Type B pancreatic cell (in vitro differentiated cells): ENCODE measurements at regions not wholly inside any gene's neighbourhood (a gene's known extent, or its start where the extent isn't known, plus 50 kb on each side); places are given as distances from the start of the nearest gene placed in this dataset.

Experiments used
- DNase-seq: peaks from one replicate; pipeline ENCODE4 v3.0.0; 2021; ENCODE audit warnings: mixed read lengths; ENCODE audit not compliant: unreplicated experiment; ENCODE audit errors: extremely low spot score
- H3K27ac Mint-ChIP-seq: 2 replicates; pipeline ENCODE4 v1.8.0; 2021; ENCODE audit warnings: mild to moderate bottlenecking, mixed read lengths
- H3K27me3 Mint-ChIP-seq: 2 replicates; pipeline ENCODE4 v1.8.0; 2021; ENCODE audit warnings: mixed read lengths
- H3K36me3 Mint-ChIP-seq: 2 replicates; pipeline ENCODE4 v1.8.0; 2021; ENCODE audit warnings: mixed read lengths
- H3K4me1 Mint-ChIP-seq: one replicate; pipeline ENCODE4 v1.8.0; 2021; ENCODE audit warnings: mixed read lengths; ENCODE audit not compliant: unreplicated experiment
- H3K4me3 Mint-ChIP-seq: 2 replicates; pipeline ENCODE4 v1.8.0; 2021; ENCODE audit warnings: mild to moderate bottlenecking, mixed read lengths
- H3K9me3 Mint-ChIP-seq: 2 replicates; pipeline ENCODE4 v1.8.0; 2021; ENCODE audit warnings: mixed read lengths
- CTCF ChIP-seq: fragments of 200-600 bp; sonication (generic); conservative IDR thresholded peaks from 2 replicates; pipeline ENCODE4 v1.5.0; 2021; ENCODE audit warnings: antibody characterized with exemption, mild to moderate bottlenecking

GRCh38 chr21:38139380-38140168, 117.2 kb upstream of the KCNJ15 start:
- no peak for TF ChIP-seq CTCF
- peaks cover 9% of the 10 kb centered on the region for H3K4me1 Mint-ChIP-seq
- H3K27me3 Mint-ChIP-seq: peaks cover 7% of the 10 kb centered on the region
- H3K9me3 Mint-ChIP-seq: no peaks in the 10 kb centered on the region
- H3K36me3 Mint-ChIP-seq: no peaks in the 10 kb centered on the region
- H3K4me3 Mint-ChIP-seq: no peak overlapping the region
- no peak overlapping the region for H3K27ac Mint-ChIP-seq
- DNase-seq: no peak

- peaks cover 7% of the 10 kb centered on the region for H3K27me3 Mint-ChIP-seq
- H3K27ac Mint-ChIP-seq: no peak overlapping the region
- H3K36me3 Mint-ChIP-seq: no peaks in the 10 kb centered on the region
- TF ChIP-seq CTCF: no peak
- DNase-seq: no peak
- peaks cover 9% of the 10 kb centered on the region for H3K4me1 Mint-ChIP-seq
- peaks cover 3% of the 10 kb centered on the region for H3K9me3 Mint-ChIP-seq
- H3K4me3 Mint-ChIP-seq: no peak overlapping the region
These were observed 116.4 kb upstream of the KCNJ15 start for GRCh38 chr21:38140207-38140903.

- no peak for TF ChIP-seq CTCF
- Mint-ChIP-seq H3K9me3 (peaks cover 7% of the 10 kb centered on the region), H3K36me3 (no peaks in the 10 kb centered on the region)
These were observed 114.6 kb upstream of the KCNJ15 start for GRCh38 chr21:38142224-38142623.

GRCh38 chr21:38144193-38144592, 112.6 kb upstream of the KCNJ15 start:
- TF ChIP-seq CTCF: no peak
- peaks cover 7% of the 10 kb centered on the region for H3K27me3 Mint-ChIP-seq
- H3K27ac Mint-ChIP-seq: no peak overlapping the region

More at GRCh38 chr21:38142224-38142623, 114.6 kb upstream of the KCNJ15 start:
- H3K27ac Mint-ChIP-seq: no peak overlapping the region
- no peak for DNase-seq
- H3K4me3 Mint-ChIP-seq: no peak overlapping the region
- H3K4me1 Mint-ChIP-seq: peaks cover 9% of the 10 kb centered on the region
- H3K27me3 Mint-ChIP-seq: peaks cover 7% of the 10 kb centered on the region

GRCh38 chr21:38145104-38145503, 111.7 kb upstream of the KCNJ15 start:
- Mint-ChIP-seq H3K9me3 (peaks cover 7% of the 10 kb centered on the region), H3K27ac (no peak overlapping the region), H3K27me3 (peaks cover 7% of the 10 kb centered on the region), H3K4me1 (peaks cover 3% of the 10 kb centered on the region), H3K4me3 (no peak overlapping the region), H3K36me3 (no peaks in the 10 kb centered on the region)
- DNase-seq: no peak
- no peak for TF ChIP-seq CTCF

More at GRCh38 chr21:38144193-38144592, 112.6 kb upstream of the KCNJ15 start:
- no peaks in the 10 kb centered on the region for H3K36me3 Mint-ChIP-seq
- no peak overlapping the region for H3K4me3 Mint-ChIP-seq
- H3K9me3 Mint-ChIP-seq: peaks cover 7% of the 10 kb centered on the region
- peaks cover 9% of the 10 kb centered on the region for H3K4me1 Mint-ChIP-seq
- DNase-seq: no peak
